ENCODE measurements at regions not wholly inside any gene's neighbourhood (a gene's known extent, or its start where the extent isn't known, plus 50 kb on each side); places are given as distances from the start of the nearest gene placed in this dataset.

GRCh38 chr10:2920637-2921036, 146.7 kb upstream of the PFKP start:
- peak; percentile 17 for TF ChIP-seq CTCF (IDR thresholded peaks at IDR 0.05; ENCODE audit: borderline replicate concordance, extremely low read depth, low read length, poor library complexity, severe bottlenecking)
- no peak for TF ChIP-seq EZH2 (IDR thresholded peaks at IDR 0.05; ENCODE audit: borderline replicate concordance, low read depth, low read length, severe bottlenecking)
- Histone ChIP-seq H3K27ac (ENCODE audit: low read length) (peak overlapping the region; percentile 70), H3K4me1 (ENCODE audit: insufficient read depth, low read length) (peaks cover 66% of the 10 kb centered on the region), H3K9ac (ENCODE audit: low read depth, low read length) (no peak overlapping the region), H4K20me1 (ENCODE audit: insufficient read depth, low read length) (no peaks in the 10 kb centered on the region), H2AFZ (ENCODE audit: low read depth, low read length) (no peak overlapping the region), H3K9me3 (ENCODE audit: insufficient read depth, low read length, severe bottlenecking) (no peaks in the 10 kb centered on the region), H3K36me3 (ENCODE audit: insufficient read depth, low read length) (no peaks in the 10 kb centered on the region), H3K27me3 (ENCODE audit: insufficient read depth, low read length, poor library complexity) (no peaks in the 10 kb centered on the region), H3K79me2 (ENCODE audit: insufficient read depth, low read length) (no peaks in the 10 kb centered on the region), H3K4me3 (ENCODE audit: low read depth in 1 of 2, low read length in 2 of 2) (no peak overlapping the region), H3K4me2 (ENCODE audit: insufficient read depth, low read length) (no peak overlapping the region)
- ATAC-seq (ENCODE audit: insufficient read depth, low read depth) (peak; percentile 84), DNase-seq (peak; percentile 76)

GRCh38 chr10:2920168-2920567, 147.2 kb upstream of the PFKP start:
- no peak for DNase-seq
- H3K9me3 ChIP-seq (ENCODE audit: insufficient read depth, low read length, severe bottlenecking) = no peaks in the 10 kb centered on the region
- peak overlapping the region; percentile 70 for H3K27ac ChIP-seq (ENCODE audit: low read length)
- H3K4me2 ChIP-seq (ENCODE audit: insufficient read depth, low read length) = no peak overlapping the region
- H3K79me2 ChIP-seq (ENCODE audit: insufficient read depth, low read length) = no peaks in the 10 kb centered on the region
- H2AFZ ChIP-seq (ENCODE audit: low read depth, low read length) = no peak overlapping the region
- H3K9ac ChIP-seq (ENCODE audit: low read depth, low read length) = no peak overlapping the region
- TF ChIP-seq CTCF (IDR thresholded peaks at IDR 0.05; ENCODE audit: borderline replicate concordance, extremely low read depth, low read length, poor library complexity, severe bottlenecking) (no peak), EZH2 (IDR thresholded peaks at IDR 0.05; ENCODE audit: borderline replicate concordance, low read depth, low read length, severe bottlenecking) (no peak)
- H3K4me3 ChIP-seq (ENCODE audit: low read depth in 1 of 2, low read length in 2 of 2) = no peak overlapping the region
- no peaks in the 10 kb centered on the region for H4K20me1 ChIP-seq (ENCODE audit: insufficient read depth, low read length)
- no peaks in the 10 kb centered on the region for H3K36me3 ChIP-seq (ENCODE audit: insufficient read depth, low read length)
- ATAC-seq (ENCODE audit: insufficient read depth, low read depth) = no peak
- H3K27me3 ChIP-seq (ENCODE audit: insufficient read depth, low read length, poor library complexity) = no peaks in the 10 kb centered on the region
- H3K4me1 ChIP-seq (ENCODE audit: insufficient read depth, low read length) = peaks cover 63% of the 10 kb centered on the region

GRCh38 chr10:2919016-2919415, 148.3 kb upstream of the PFKP start:
- no peak for TF ChIP-seq CTCF (IDR thresholded peaks at IDR 0.05; ENCODE audit: borderline replicate concordance, extremely low read depth, low read length, poor library complexity, severe bottlenecking)
- Histone ChIP-seq H3K27me3 (ENCODE audit: insufficient read depth, low read length, poor library complexity) (no peaks in the 10 kb centered on the region), H3K4me2 (ENCODE audit: insufficient read depth, low read length) (no peak overlapping the region), H3K27ac (ENCODE audit: low read length) (no peak overlapping the region), H3K9me3 (ENCODE audit: insufficient read depth, low read length, severe bottlenecking) (no peaks in the 10 kb centered on the region), H3K36me3 (ENCODE audit: insufficient read depth, low read length) (no peaks in the 10 kb centered on the region), H3K4me1 (ENCODE audit: insufficient read depth, low read length) (peaks cover 51% of the 10 kb centered on the region), H3K4me3 (ENCODE audit: low read depth in 1 of 2, low read length in 2 of 2) (no peak overlapping the region), H4K20me1 (ENCODE audit: insufficient read depth, low read length) (no peaks in the 10 kb centered on the region), H3K9ac (ENCODE audit: low read depth, low read length) (no peak overlapping the region), H2AFZ (ENCODE audit: low read depth, low read length) (no peak overlapping the region), H3K79me2 (ENCODE audit: insufficient read depth, low read length) (no peaks in the 10 kb centered on the region)
- DNase-seq (no peak), ATAC-seq (ENCODE audit: insufficient read depth, low read depth) (no peak)

GRCh38 chr10:2918489-2918888, 148.9 kb upstream of the PFKP start:
- H3K36me3 ChIP-seq (ENCODE audit: insufficient read depth, low read length) = no peaks in the 10 kb centered on the region

More at GRCh38 chr10:2918489-2918888, 148.9 kb upstream of the PFKP start:
- ATAC-seq (ENCODE audit: insufficient read depth, low read depth) (no peak), DNase-seq (no peak)
- Histone ChIP-seq H3K9me3 (ENCODE audit: insufficient read depth, low read length, severe bottlenecking) (no peaks in the 10 kb centered on the region), H3K9ac (ENCODE audit: low read depth, low read length) (no peak overlapping the region), H3K27ac (ENCODE audit: low read length) (no peak overlapping the region), H2AFZ (ENCODE audit: low read depth, low read length) (no peak overlapping the region), H3K4me1 (ENCODE audit: insufficient read depth, low read length) (peaks cover 46% of the 10 kb centered on the region), H4K20me1 (ENCODE audit: insufficient read depth, low read length) (no peaks in the 10 kb centered on the region), H3K4me2 (ENCODE audit: insufficient read depth, low read length) (no peak overlapping the region), H3K4me3 (ENCODE audit: low read depth in 1 of 2, low read length in 2 of 2) (no peak overlapping the region), H3K27me3 (ENCODE audit: insufficient read depth, low read length, poor library complexity) (no peaks in the 10 kb centered on the region), H3K79me2 (ENCODE audit: insufficient read depth, low read length) (no peaks in the 10 kb centered on the region)
- no peak for TF ChIP-seq EZH2 (IDR thresholded peaks at IDR 0.05; ENCODE audit: borderline replicate concordance, low read depth, low read length, severe bottlenecking)
- no peak for TF ChIP-seq CTCF (IDR thresholded peaks at IDR 0.05; ENCODE audit: borderline replicate concordance, extremely low read depth, low read length, poor library complexity, severe bottlenecking)

Measured in DND-41 (cell line).